ENCODE measurements at regions not wholly inside any gene's neighbourhood (a gene's known extent, or its start where the extent isn't known, plus 50 kb on each side); places are given as distances from the start of the nearest gene placed in this dataset.

DNA sequence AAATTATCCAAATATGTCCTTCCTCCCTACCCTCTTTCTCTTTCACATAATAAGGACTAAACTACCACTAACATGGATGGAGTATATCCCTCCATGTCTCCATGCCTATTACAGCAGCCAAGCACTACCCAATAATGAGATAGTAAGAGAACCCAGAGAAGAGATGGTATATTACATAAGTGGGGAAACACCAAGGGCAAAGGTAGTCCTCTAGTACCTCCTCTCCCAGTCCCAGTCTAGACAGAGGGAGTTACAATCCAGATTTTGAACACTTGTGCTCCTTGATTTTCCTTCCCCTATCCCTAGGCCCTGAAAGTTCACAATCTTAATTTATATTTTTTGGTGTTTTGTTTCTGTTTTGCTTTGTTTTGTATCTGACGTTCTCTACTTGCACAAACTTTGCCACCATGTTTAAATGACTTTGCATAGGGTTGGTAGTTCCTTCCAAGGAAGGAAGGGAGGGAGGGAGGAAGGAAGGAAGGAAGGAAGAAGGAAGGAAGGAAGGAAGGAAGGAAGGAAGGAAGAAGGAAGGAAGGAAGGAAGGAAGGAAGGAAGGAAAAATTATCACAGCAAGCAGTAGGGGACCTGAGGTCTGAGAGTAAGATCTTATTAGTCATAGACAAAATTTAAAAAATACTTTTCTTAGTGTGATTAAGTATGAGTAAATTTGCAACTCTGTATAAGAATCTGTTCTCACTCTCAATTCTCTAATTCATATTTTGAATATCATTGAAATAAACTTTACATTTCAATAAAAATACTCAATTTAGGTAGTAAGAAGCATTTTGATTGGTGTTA is 521.9 kb downstream of the PTPRC start:
- Histone ChIP-seq H3K27ac (no peak overlapping the region), H3K4me1 (no peaks in the 10 kb centered on the region), H3K27me3 (no peaks in the 10 kb centered on the region), H3K4me3 (no peak overlapping the region), H3K36me3 (no peaks in the 10 kb centered on the region), H3K9me3 (no peaks in the 10 kb centered on the region)
- no peak for TF ChIP-seq POLR2A (IDR thresholded peaks at IDR 0.05)
- TF ChIP-seq, protein P1, sequence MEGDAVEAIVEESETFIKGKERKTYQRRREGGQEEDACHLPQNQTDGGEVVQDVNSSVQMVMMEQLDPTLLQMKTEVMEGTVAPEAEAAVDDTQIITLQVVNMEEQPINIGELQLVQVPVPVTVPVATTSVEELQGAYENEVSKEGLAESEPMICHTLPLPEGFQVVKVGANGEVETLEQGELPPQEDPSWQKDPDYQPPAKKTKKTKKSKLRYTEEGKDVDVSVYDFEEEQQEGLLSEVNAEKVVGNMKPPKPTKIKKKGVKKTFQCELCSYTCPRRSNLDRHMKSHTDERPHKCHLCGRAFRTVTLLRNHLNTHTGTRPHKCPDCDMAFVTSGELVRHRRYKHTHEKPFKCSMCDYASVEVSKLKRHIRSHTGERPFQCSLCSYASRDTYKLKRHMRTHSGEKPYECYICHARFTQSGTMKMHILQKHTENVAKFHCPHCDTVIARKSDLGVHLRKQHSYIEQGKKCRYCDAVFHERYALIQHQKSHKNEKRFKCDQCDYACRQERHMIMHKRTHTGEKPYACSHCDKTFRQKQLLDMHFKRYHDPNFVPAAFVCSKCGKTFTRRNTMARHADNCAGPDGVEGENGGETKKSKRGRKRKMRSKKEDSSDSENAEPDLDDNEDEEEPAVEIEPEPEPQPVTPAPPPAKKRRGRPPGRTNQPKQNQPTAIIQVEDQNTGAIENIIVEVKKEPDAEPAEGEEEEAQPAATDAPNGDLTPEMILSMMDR (IDR thresholded peaks at IDR 0.05) = no peak
- intact Hi-C loops (cut with DNase I) = no loop called here
- DNase-seq = no peak
- 88 to 92% methylated on average over 1 of the region's 1 CpG for WGBS, 2 donors

DNA sequence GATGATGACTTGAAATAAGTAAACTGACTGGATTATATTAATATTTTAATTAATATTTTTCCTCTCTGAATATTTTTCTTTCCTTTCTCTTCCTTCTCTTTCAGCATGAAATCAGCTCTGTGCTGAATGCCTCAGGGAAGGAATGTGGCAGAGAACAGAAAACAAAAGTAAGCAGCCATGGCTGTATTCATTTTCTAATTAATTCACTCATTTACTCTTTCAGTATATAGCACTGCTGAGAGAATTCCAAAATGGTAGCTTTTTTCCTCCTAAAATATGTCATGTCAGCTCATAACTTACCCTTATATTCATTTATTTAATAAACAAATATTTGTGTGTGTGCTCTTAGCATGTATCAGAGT is 522.5 kb downstream of the PTPRC start:
- intact Hi-C loops (cut with DNase I) = no loop called here
- Histone ChIP-seq H3K27ac (no peak overlapping the region), H3K27me3 (no peaks in the 10 kb centered on the region), H3K4me1 (no peaks in the 10 kb centered on the region), H3K4me3 (no peak overlapping the region), H3K36me3 (no peaks in the 10 kb centered on the region), H3K9me3 (no peaks in the 10 kb centered on the region)
- TF ChIP-seq POLR2A (IDR thresholded peaks at IDR 0.05) = no peak
- TF ChIP-seq, protein P1 (IDR thresholded peaks at IDR 0.05) = no peak
- no peak for DNase-seq

DNA sequence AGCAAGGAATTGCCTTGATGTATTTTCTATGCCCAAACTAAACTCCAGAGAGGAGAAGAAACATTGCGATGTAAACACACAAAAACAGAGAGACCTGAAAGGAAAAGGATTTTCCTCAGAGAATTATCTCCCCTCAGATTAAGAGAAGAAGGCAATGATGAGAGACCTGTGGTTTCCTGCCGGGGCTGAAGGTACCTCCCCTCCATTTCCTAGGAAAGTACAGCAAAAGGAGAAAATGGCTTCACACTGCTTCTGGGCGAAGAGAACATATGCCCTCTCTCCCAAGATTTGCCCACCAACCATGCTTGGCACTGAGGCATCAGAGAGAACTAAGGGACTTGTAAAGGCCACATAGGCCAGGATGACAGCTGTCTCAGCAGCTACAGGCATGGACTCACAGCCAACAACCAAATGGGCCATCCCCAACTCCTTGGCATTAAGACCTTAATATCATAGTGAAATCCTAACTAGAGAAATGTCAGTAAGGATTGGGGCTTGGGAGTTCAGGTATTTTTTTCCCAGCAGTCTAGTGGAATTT is 523.0 kb downstream of the PTPRC start:
- Histone ChIP-seq H3K27me3 (no peaks in the 10 kb centered on the region), H3K9me3 (no peaks in the 10 kb centered on the region), H3K36me3 (no peaks in the 10 kb centered on the region), H3K4me3 (no peak overlapping the region), H3K27ac (no peak overlapping the region), H3K4me1 (no peaks in the 10 kb centered on the region)
- intact Hi-C loops (cut with DNase I) = no loop called here
- DNase-seq = no peak
- 58 to 74% methylated on average over 3 of the region's 3 CpGs for WGBS, 2 donors
- TF ChIP-seq, protein P1 (IDR thresholded peaks at IDR 0.05) = no peak
- TF ChIP-seq POLR2A (IDR thresholded peaks at IDR 0.05) = no peak

DNA sequence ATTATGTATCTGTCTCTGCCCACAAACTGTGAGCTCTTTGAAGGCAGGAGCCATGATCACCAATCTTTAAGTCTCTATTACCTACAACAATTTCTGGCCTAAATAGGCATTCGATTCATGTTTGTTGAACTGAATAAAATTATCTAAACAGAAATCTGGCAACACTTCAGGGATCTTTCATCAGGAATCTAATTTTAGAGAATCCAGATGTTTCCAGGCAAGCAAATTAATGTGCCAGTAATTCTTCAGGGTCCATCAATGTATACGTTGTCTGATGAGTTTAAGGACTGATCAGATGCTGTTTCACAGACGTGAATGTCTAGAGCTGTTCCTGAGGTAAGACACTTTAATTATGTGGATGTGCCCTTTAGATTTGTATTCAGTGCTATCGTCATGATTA is 524.4 kb downstream of the PTPRC start:
- Histone ChIP-seq H3K4me1 (no peaks in the 10 kb centered on the region), H3K36me3 (no peaks in the 10 kb centered on the region), H3K4me3 (no peak overlapping the region), H3K9me3 (no peaks in the 10 kb centered on the region), H3K27me3 (no peaks in the 10 kb centered on the region), H3K27ac (no peak overlapping the region)
- no peak for DNase-seq
- 61 to 67% methylated on average over 4 of the region's 4 CpGs for WGBS, 2 donors
- TF ChIP-seq, protein P1 (IDR thresholded peaks at IDR 0.05) = no peak
- TF ChIP-seq POLR2A (IDR thresholded peaks at IDR 0.05) = no peak
- intact Hi-C loops (cut with DNase I) = no loop called here

DNA sequence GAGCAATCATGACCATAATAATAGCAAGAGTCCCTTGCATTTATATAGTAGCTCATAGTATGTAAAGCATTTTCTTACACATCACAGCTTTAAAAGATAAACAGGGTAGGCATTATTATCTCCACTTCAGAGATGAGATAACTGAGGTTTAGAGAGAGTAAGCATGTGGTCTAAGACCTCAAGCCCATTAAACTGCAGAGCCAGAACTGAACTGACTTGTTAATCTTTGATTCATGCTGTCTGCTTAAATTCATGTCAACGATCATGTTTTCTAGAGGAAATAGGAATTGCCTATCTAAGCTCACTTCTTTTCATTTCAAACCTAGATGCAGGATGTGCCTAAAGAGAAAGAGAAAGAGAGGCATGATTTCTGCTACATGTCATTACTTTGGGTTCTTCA is 524.8 kb downstream of the PTPRC start:
- Histone ChIP-seq H3K9me3 (no peaks in the 10 kb centered on the region), H3K27ac (no peak overlapping the region), H3K36me3 (no peaks in the 10 kb centered on the region), H3K4me1 (no peaks in the 10 kb centered on the region), H3K4me3 (no peak overlapping the region), H3K27me3 (no peaks in the 10 kb centered on the region)
- TF ChIP-seq POLR2A (IDR thresholded peaks at IDR 0.05) = no peak
- 50 to 59% methylated on average over 1 of the region's 1 CpG for WGBS, 2 donors
- no peak for DNase-seq
- intact Hi-C loops (cut with DNase I) = no loop called here
